LNCaP clone FGC (cell line): ENCODE measurements at regions not wholly inside any gene's neighbourhood (a gene's known extent, or its start where the extent isn't known, plus 50 kb on each side); places are given as distances from the start of the nearest gene placed in this dataset.
"Not testable (repeated sequence)": the region's sequence is repeated elsewhere in the genome, so short reads cannot be mapped to it uniquely, and the experiment has no call there.

Experiments
- DNase-seq: peaks from one replicate; pipeline ENCODE4 v3.0.0-alpha.2; 2011; ENCODE audit warnings: low read depth
- H3K4me3 ChIP-seq: 2 replicates; pipeline ENCODE4 v1.5.1; 2011; ENCODE audit warnings: mild to moderate bottlenecking, low read depth, low read length, control low read depth
- CTCF ChIP-seq: IDR thresholded peaks from 2 replicates; pipeline ENCODE4 v1.5.1; 2012; ENCODE audit warnings: mild to moderate bottlenecking; ENCODE audit not compliant: control insufficient read depth, insufficient read depth; ENCODE audit errors: extremely low read depth

- H3K4me3 ChIP-seq, result no peak overlapping the region
Observed at GRCh38 chr7:10646194-10646593, 327.5 kb upstream of the PHF14 start.

GRCh38 chr7:10648289-10648688 is 325.4 kb upstream of the PHF14 start:
- TF ChIP-seq CTCF, result no peak
- no peak for DNase-seq
- no peak overlapping the region for H3K4me3 ChIP-seq

More at GRCh38 chr7:10646194-10646593, 327.5 kb upstream of the PHF14 start:
- no peak for DNase-seq
- TF ChIP-seq CTCF, result no peak

GRCh38 chr7:10649120-10649519 is 324.6 kb upstream of the PHF14 start:
- not testable (repeated sequence) for H3K4me3 ChIP-seq, DNase-seq

- no peak for TF ChIP-seq CTCF
- no peak for DNase-seq
- H3K4me3 ChIP-seq, result no peak overlapping the region
Observed at GRCh38 chr7:10655031-10655430, 318.6 kb upstream of the PHF14 start.

- no peak for TF ChIP-seq CTCF
- no peak overlapping the region for H3K4me3 ChIP-seq
- no peak for DNase-seq
Observed at GRCh38 chr7:10657201-10657600, 316.5 kb upstream of the PHF14 start.

- DNase-seq, result no peak
- no peak for TF ChIP-seq CTCF
- H3K4me3 ChIP-seq, result no peak overlapping the region
Observed at GRCh38 chr7:10657837-10658236, 315.8 kb upstream of the PHF14 start.

GRCh38 chr7:10662491-10662890 is 311.2 kb upstream of the PHF14 start:
- TF ChIP-seq CTCF, result no peak
- no peak for DNase-seq
- H3K4me3 ChIP-seq, result no peak overlapping the region
